ENCODE measurements at regions not wholly inside any gene's neighbourhood (a gene's known extent, or its start where the extent isn't known, plus 50 kb on each side); places are given as distances from the start of the nearest gene placed in this dataset.

- TF ChIP-seq, protein P1, sequence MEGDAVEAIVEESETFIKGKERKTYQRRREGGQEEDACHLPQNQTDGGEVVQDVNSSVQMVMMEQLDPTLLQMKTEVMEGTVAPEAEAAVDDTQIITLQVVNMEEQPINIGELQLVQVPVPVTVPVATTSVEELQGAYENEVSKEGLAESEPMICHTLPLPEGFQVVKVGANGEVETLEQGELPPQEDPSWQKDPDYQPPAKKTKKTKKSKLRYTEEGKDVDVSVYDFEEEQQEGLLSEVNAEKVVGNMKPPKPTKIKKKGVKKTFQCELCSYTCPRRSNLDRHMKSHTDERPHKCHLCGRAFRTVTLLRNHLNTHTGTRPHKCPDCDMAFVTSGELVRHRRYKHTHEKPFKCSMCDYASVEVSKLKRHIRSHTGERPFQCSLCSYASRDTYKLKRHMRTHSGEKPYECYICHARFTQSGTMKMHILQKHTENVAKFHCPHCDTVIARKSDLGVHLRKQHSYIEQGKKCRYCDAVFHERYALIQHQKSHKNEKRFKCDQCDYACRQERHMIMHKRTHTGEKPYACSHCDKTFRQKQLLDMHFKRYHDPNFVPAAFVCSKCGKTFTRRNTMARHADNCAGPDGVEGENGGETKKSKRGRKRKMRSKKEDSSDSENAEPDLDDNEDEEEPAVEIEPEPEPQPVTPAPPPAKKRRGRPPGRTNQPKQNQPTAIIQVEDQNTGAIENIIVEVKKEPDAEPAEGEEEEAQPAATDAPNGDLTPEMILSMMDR (IDR thresholded peaks at IDR 0.05; ENCODE audit: low read depth, low read length, missing input control) = no peak
- TF ChIP-seq, protein P2, sequence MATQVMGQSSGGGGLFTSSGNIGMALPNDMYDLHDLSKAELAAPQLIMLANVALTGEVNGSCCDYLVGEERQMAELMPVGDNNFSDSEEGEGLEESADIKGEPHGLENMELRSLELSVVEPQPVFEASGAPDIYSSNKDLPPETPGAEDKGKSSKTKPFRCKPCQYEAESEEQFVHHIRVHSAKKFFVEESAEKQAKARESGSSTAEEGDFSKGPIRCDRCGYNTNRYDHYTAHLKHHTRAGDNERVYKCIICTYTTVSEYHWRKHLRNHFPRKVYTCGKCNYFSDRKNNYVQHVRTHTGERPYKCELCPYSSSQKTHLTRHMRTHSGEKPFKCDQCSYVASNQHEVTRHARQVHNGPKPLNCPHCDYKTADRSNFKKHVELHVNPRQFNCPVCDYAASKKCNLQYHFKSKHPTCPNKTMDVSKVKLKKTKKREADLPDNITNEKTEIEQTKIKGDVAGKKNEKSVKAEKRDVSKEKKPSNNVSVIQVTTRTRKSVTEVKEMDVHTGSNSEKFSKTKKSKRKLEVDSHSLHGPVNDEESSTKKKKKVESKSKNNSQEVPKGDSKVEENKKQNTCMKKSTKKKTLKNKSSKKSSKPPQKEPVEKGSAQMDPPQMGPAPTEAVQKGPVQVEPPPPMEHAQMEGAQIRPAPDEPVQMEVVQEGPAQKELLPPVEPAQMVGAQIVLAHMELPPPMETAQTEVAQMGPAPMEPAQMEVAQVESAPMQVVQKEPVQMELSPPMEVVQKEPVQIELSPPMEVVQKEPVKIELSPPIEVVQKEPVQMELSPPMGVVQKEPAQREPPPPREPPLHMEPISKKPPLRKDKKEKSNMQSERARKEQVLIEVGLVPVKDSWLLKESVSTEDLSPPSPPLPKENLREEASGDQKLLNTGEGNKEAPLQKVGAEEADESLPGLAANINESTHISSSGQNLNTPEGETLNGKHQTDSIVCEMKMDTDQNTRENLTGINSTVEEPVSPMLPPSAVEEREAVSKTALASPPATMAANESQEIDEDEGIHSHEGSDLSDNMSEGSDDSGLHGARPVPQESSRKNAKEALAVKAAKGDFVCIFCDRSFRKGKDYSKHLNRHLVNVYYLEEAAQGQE (IDR thresholded peaks at IDR 0.05) = no peak
- TF ChIP-seq HNF4A (conservative IDR thresholded peaks at IDR 0.05) (no peak), RAD21 (IDR thresholded peaks at IDR 0.05) (no peak), SP1 (IDR thresholded peaks at IDR 0.05) (no peak), JUND (IDR thresholded peaks at IDR 0.05) (no peak)
- TF ChIP-seq, protein P3, sequence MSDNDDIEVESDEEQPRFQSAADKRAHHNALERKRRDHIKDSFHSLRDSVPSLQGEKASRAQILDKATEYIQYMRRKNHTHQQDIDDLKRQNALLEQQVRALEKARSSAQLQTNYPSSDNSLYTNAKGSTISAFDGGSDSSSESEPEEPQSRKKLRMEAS (IDR thresholded peaks at IDR 0.05) = no peak
Measured at GRCh38 chr2:43123486-43123885, 102.9 kb downstream of the ZFP36L2 start.

Data from liver (tissue), 3 donors.